KOPT-K1 (cell line): ENCODE measurements at regions not wholly inside any gene's neighbourhood (a gene's known extent, or its start where the extent isn't known, plus 50 kb on each side); places are given as distances from the start of the nearest gene placed in this dataset.
"Not testable (repeated sequence)": the region's sequence is repeated elsewhere in the genome, so short reads cannot be mapped to it uniquely, and the experiment has no call there.

Source experiments
- H3K27ac ChIP-seq: fragments of 200-600 bp; sonication (generic); 2 replicates; pipeline ENCODE4 v1.5.1; 2016; ENCODE audit warnings: antibody characterized with exemption, mild to moderate bottlenecking, low read depth, low read length; ENCODE audit not compliant: poor library complexity, severe bottlenecking
- H3K36me3 ChIP-seq: fragments of 200-600 bp; sonication (generic); 2 replicates; pipeline ENCODE4 v1.5.1; 2017; ENCODE audit warnings: antibody characterized with exemption, mild to moderate bottlenecking, low read length, moderate library complexity; ENCODE audit not compliant: insufficient read depth
- H3K9me3 ChIP-seq: fragments of 200-600 bp; sonication (generic); 2 replicates; pipeline ENCODE4 v1.5.1; 2017; ENCODE audit warnings: antibody characterized with exemption, low read length, mild to moderate bottlenecking; ENCODE audit not compliant: insufficient read depth, poor library complexity, severe bottlenecking

DNA sequence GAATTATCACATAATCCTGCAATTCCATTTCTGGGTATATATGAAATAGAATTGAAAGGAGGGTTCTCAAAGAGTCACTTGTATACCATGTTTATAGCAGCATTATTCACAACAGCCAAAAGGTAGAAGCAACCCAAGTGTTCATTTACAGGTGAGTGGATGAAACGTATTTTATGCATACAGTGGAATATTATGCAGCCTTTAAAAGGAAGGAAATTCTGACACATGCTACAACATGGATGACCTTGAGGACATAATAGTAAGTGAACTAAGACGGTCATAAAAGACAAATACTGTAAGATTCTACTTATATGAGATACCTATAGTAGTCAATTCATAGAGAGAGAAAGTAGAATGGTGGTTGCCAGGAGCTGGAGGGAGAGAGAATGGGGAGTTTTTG is 110.8 kb upstream of the LIPC start:
- Histone ChIP-seq H3K36me3 (no peaks in the 10 kb centered on the region), H3K27ac (no peak overlapping the region), H3K9me3 (no peaks in the 10 kb centered on the region)

DNA sequence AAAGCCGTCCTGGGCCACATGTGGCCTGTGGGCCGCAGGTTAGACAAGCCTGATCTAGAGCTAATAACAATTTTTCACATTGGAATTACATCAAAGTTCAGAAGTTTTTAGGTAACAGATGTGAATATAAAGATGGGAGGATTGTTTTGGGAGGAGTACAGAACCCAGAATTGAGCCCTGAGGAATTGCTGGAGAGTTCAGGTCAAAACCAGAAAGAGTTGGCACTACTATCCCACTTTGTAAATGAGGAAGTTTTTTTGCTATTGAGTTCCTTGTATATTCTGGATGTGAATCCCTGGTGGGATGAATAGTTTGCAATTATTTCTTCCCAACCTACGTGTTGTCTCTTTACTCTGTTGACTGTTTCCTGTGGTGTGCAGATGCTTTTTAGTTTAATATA is 109.5 kb upstream of the LIPC start:
- Histone ChIP-seq H3K27ac (no peak overlapping the region), H3K36me3 (no peaks in the 10 kb centered on the region), H3K9me3 (no peaks in the 10 kb centered on the region)

DNA sequence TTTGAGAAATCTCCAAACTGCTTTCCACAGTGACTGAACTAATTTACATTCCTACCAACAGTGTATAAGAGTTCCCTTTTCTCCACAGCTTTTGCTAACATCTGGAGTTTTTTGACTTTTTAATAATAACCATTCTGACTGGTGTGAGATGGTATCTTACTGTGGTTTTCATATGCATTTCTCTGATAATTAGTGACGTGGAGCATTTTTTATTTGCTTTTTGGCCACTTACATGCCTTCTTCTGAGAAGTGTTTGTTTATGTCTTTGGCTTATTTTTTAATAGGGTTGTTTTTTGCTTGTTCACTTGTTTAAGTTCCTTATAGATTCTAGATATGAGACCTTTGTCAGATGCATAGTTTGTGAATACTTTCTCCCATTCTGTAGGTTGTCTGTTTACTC is 108.5 kb upstream of the LIPC start:
- H3K27ac ChIP-seq, H3K9me3 ChIP-seq, H3K36me3 ChIP-seq: not testable (repeated sequence)

DNA sequence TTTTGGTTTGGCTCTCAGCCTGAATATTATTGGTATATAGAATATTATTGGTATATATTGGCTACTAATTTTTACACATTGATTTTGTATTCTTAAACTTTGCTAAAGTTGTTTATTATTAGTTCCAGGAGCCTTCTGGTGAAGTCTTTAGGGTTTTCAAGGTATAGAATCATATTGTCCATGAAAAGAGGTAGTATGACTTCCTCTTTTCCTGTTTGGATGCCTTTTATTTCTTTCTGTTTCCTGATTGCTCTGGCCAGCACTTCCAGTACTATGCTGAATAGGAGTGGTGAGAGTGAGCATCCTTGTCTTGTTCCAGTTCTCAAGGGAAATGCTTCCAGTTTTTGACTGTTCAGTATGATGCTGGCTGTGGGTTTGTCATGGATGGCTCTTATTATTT is 107.3 kb upstream of the LIPC start:
- peaks cover 5% of the 10 kb centered on the region for H3K9me3 ChIP-seq
- H3K27ac ChIP-seq: no peak overlapping the region
- H3K36me3 ChIP-seq: no peaks in the 10 kb centered on the region

DNA sequence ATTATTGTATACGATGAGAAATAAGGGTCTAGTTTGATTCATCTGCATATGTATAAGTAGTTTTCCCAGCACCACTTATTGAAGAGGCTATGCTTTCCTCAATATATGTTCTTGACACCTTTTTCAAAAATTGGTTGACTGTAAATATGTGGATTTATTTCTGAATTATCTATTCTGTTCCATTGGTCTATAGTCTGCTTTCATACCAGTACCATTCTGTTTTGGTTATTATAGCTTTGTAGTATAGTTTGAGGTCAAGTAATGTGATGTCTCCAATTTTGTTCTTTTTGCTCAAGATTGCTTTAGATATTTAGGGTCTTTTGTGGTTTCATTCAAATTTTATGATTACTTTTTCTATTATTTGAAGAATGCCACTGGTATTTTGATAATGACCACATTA is 103.8 kb upstream of the LIPC start:
- no peak overlapping the region for H3K27ac ChIP-seq
- no peaks in the 10 kb centered on the region for H3K36me3 ChIP-seq
- peaks cover 5% of the 10 kb centered on the region for H3K9me3 ChIP-seq

DNA sequence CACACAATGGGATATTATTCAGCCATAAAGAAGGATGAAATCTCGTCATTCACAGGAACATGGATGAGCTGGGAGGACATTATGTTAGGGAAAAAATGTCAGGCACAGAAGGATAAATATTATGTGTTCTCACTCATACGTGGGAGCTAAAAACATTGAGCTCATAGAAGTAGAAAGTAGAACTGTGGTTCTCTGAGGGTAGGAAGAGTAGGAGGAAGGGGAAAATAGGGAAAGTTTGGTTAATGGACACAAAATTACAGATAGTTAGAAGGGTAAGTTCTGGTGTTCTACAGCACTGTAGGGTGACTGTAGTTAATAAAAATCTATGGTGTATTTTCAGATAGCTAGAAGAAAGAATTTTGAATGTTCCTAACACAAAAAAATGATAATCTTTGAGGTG is 102.6 kb upstream of the LIPC start:
- peaks cover 5% of the 10 kb centered on the region for H3K9me3 ChIP-seq

DNA sequence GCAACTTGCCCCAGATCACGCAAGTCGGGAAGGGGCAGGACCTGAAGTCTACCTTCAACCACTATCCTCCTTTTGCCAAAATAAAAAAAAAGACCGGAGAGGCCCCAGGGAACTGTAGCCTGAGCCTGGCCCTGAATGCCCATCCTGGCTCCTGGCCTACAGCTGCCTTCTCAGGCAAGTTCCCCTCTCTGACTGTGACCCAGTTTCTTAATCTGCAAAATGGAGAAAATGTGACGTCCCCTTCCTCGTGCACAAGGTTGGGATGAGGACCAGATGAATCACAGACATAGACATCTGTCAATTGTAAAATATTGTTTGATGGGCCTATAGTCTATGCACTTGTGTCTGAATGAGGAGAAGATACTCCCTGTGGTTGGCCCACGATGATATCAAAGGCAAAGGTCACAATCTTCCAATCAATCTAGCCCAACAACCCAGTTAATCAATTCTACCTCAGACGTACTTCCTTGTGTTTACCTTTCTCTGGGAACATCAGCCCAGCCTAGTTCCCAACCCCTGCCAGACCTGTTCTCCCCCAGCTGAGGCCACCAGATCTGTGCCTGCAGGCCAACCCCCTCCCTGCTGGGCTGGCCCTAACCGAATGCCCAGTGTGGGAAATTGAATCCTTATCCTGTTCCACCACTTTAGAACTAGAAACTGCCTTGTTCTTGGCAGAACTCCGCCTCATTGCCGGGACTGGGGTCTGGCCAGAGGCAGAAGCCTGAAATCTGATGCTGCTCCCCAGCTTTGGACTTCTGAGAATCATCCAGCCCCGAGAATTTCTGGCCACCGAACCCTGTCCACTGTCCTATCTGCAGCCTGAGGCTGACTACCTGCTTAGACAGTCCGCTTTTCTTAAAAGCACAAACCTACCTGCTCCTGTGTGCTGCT is 101.8 kb upstream of the LIPC start:
- no peak overlapping the region for H3K27ac ChIP-seq
- no peaks in the 10 kb centered on the region for H3K36me3 ChIP-seq
- H3K9me3 ChIP-seq: peaks cover 5% of the 10 kb centered on the region

More for the DNA sequence above, 102.6 kb upstream of the LIPC start:
- no peaks in the 10 kb centered on the region for H3K36me3 ChIP-seq
- H3K27ac ChIP-seq: no peak overlapping the region

DNA sequence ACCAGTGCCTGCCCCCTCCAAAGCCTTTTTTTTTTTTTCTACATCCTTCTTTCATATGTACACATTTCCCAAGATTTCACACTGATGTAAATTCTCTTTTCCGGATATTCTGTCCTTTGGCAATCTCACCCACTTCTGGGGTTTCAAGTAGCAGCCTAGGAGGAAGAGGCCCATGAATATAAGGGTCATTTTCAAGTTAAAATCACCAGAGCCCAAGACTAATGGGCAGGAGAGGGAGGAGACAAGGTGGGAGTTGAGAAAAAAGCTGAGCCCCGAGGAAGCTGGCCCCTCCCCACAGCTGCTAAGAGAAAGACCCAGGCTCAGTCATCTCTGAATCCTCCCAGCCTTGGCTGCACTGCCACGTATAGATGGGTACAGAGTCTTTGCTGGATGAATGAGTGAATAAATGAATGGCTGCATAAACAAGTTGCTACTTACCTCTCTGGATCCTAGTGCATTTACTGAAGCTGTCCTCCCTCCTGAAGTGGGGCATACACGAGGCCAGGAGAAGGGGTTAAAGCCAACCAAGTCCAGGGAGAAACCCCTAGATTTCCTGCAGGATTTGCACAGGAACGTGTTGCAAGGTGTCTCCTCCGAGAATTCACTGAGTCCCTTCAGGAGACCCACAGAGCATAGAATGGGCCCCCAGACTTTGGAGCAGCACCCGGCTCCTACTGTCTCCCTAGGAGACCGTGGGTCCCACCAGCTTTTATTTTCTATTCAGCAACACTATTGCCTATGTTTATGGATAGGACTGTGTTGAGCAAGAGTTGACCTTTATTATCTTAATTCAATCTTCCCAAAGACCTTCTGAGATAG is 100.8 kb upstream of the LIPC start:
- peaks cover 5% of the 10 kb centered on the region for H3K9me3 ChIP-seq
- no peak overlapping the region for H3K27ac ChIP-seq
- H3K36me3 ChIP-seq: no peaks in the 10 kb centered on the region

DNA sequence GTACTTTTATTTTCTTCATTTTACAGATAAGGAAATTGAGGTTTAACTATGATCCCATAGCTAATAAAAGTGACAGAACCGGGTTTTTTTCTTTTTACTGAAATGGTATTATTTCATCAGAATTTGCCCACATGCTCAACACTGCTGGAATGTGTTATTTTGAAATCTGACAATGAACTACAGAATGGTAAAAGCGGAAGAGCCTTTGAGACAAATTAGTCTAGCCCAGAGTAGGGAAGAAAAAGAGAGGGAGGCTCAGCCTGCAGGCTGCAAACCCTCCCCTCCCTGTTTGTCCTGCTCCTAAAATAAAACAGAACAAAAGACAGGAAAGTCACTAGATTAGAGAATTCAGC is 100.3 kb upstream of the LIPC start:
- peaks cover 5% of the 10 kb centered on the region for H3K9me3 ChIP-seq
- H3K27ac ChIP-seq: no peak overlapping the region
- H3K36me3 ChIP-seq: no peaks in the 10 kb centered on the region

DNA sequence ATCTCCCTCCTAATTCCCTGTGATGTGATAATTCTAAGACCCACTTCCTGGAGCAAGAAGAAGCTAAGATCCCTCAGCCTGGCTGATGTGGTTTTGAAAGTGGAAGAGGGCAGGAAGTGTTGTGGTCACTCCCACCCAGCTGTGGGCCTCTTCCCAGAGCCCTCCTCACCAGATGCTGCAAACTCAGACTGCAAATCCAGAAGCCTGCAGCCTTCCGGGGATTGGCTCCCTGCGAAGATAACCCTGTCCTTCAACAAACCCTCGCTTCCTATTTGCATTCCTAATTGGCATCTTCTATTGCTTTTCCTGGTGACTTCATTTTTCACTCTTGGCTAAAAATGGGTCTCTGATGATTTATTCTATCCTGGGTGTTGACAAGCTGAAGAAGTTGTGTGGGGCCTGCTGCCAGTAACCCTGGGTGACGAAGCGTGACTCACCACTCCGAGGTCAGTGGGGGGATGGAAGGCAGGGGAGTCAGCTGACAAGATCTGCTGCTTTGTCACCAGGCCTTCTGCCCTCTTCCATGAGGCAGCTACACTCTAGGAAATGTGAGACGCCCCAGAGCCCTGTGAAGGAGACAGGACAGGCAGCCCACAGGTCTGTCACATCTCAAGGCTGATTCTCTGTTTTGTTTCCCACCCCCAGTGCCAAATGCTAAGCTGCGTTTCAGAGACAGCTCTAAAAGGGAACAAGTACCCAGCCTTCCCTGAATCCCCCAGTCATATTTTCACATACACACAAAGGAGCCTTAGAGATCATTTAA is 99.7 kb upstream of the LIPC start:
- no peaks in the 10 kb centered on the region for H3K36me3 ChIP-seq
- peaks cover 5% of the 10 kb centered on the region for H3K9me3 ChIP-seq
- H3K27ac ChIP-seq: no peak overlapping the region

DNA sequence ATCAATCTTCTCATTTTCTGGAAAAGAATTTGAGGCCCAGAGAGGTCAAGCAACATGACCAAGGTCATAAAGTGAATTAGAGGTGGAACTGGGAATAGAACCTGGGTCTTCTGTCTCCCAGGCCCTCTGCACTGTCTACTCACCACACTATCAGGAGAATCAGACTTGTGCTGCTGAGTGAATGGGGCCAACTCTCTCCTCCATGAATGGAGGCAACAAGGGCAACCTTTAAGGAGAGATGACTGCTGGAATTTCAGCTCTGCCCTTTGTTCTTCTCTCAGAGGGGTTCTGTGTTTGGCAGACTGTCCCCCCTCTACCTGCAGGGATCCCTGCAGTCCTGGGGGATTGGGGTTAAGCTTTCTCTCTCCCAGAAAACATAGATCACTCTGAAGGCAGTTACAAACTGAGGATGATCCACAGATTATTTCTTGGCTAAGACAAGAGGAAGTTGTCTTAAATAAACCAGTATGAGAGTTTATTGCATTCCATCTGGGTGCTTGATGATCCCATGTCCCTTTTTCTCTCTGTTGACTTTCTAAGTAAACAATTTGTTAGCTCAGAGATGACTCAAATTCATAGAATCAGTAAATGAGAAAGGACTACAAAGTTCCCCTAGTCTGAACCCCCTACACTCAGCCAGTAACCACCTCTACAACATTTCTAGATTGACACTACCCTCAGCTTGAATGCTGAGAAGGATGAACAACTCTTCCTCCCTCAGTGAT is 99.0 kb upstream of the LIPC start:
- no peak overlapping the region for H3K27ac ChIP-seq

DNA sequence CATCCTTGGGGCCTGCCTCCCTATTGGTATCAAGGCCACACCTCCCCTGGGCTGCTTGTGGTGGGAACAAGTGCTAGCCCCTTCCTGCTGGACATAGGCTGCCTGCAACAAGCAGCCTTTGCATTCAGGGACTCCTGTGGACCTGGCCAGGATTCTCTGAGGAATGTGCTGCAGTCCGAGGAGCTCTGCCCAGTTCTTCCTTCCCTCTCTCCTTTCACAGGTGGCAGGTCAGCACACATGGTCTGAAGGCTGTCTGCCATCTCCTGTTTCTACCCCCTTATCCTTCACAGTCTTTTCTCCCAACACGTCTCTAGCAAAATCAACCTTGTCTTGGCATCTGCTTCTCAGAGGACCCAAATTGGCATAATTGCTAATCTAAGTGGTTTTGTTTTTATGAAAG is 97.0 kb upstream of the LIPC start:
- no peak overlapping the region for H3K27ac ChIP-seq

More for the DNA sequence above, 99.0 kb upstream of the LIPC start:
- Histone ChIP-seq H3K36me3 (no peaks in the 10 kb centered on the region), H3K9me3 (peaks cover 3% of the 10 kb centered on the region)

DNA sequence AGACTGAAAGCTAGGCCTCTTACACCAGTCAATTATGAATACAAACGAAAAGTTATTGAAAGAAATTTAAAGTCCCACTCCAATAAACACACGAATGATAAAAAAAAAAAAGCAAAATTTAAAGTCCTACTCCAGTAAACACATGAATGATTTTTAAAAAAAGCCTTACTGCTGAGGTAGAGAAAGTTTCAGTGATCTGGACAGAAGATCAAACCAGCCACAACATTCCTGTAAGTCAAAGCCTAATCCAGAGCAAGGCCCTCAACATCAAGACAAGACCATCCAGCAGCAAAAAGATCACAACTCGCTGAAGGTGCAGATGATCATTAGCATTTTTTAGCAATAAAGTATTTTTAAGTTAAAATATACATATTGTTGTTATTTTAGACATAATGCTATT is 95.6 kb upstream of the LIPC start:
- Histone ChIP-seq H3K36me3 (no peaks in the 10 kb centered on the region), H3K9me3 (no peaks in the 10 kb centered on the region), H3K27ac (no peak overlapping the region)

More for the DNA sequence above, 97.0 kb upstream of the LIPC start:
- Histone ChIP-seq H3K36me3 (no peaks in the 10 kb centered on the region), H3K9me3 (no peaks in the 10 kb centered on the region)

DNA sequence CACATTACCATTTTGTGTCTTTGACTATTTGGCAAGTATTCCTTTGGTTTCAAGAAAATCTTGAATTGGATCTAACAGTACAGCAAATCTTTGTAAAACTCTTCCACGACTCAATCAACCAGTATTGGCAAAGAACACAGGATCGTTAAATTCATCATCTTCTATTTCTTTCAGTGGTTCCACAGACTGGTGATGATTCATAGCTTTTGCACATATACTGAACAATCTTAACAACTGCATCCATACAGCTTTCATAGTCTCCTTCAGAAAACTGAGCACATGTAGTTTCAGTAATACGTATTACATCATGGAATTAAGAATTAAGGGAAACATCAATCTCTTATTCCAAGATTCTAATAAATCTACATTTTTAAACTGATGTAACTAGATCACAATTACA is 91.6 kb upstream of the LIPC start:
- Histone ChIP-seq H3K27ac (no peak overlapping the region), H3K9me3 (no peaks in the 10 kb centered on the region), H3K36me3 (no peaks in the 10 kb centered on the region)
